Panc1 (cell line): ENCODE measurements at regions not wholly inside any gene's neighbourhood (a gene's known extent, or its start where the extent isn't known, plus 50 kb on each side); places are given as distances from the start of the nearest gene placed in this dataset.

Source experiments
- CTCF ChIP-seq: fragments of 450-650 bp; IDR thresholded peaks from 2 replicates; pipeline ENCODE4 v1.5.1; 2017; ENCODE audit warnings: mild to moderate bottlenecking
- POLR2AphosphoS5 ChIP-seq: IDR thresholded peaks from 2 replicates; pipeline ENCODE4 v1.6.1; 2012; ENCODE audit warnings: mild to moderate bottlenecking, low read depth, low read length, moderate library complexity
- REST ChIP-seq, 2 experiments: IDR thresholded peaks; 2 replicates each; pipeline ENCODE4 v1.6.1; 2011 to 2012; ENCODE audit warnings: low read depth in 2 of 2, control low read depth in 1 of 2, low read length in 1 of 2, mild to moderate bottlenecking in 1 of 2, moderate library complexity in 1 of 2; ENCODE audit not compliant: insufficient read depth in 1 of 2
- SIN3A ChIP-seq: IDR thresholded peaks from 2 replicates; pipeline ENCODE4 v1.6.1; 2012; ENCODE audit warnings: low read depth, mild to moderate bottlenecking, low read length, moderate library complexity, borderline replicate concordance; ENCODE audit not compliant: insufficient read depth
- TCF7L2 ChIP-seq: IDR thresholded peaks from 2 replicates; pipeline ENCODE4 v1.6.1; 2011; ENCODE audit warnings: mild to moderate bottlenecking, low read depth, low read length, inconsistent platforms

GRCh38 chr3:120838441-120839091 is 69.4 kb upstream of the STXBP5L start:
- no peak for TF ChIP-seq POLR2AphosphoS5
- TF ChIP-seq CTCF, result no peak
- no peak for TF ChIP-seq REST (IDR thresholded peaks at IDR 0.05; ENCODE audit: insufficient read depth in 1 of 2, low read depth in 2 of 2, low read length in 1 of 2)
- no peak for TF ChIP-seq SIN3A
- TF ChIP-seq TCF7L2, result no peak
